ENCODE measurements at regions not wholly inside any gene's neighbourhood (a gene's known extent, or its start where the extent isn't known, plus 50 kb on each side); places are given as distances from the start of the nearest gene placed in this dataset.
A peak's percentile ranks its signal among the peaks of the same experiment; 100 is the strongest.

DNA sequence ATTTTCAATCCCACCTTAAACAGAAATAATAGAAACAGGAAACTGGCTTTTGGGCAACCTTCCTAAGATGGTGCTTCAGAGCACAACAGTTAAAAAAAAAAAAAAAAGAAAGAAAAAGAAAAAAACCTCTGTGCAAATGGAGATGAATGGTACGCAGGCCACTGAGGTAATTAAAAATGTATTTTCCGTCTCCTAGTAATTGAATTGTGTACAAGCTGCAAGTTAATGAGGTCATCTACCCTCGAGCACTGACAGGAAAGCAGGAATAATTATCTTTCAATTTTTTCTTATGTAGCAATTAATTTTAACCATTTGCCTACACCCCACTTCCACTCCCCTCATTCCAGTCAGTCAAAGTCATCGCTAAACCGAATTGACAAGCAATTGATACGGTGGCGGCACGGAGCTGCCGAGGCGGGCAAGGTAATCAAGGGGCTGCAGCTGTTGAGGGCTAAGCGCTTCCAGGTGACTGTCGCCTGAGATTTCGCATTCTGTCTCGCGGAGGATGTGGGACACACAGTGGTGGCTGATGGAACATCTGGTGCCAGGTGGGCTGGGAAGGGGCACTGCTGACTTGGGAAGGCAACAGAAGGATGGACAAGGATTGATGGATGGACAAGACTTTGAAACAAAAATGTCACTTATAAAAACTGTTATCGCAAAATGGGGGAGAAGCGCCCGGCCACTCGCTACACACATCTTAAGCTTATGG is 109.4 kb downstream of the RCN1 start:
- DNase-seq (ENCODE audit: low read depth, low spot score): no peak

DNA sequence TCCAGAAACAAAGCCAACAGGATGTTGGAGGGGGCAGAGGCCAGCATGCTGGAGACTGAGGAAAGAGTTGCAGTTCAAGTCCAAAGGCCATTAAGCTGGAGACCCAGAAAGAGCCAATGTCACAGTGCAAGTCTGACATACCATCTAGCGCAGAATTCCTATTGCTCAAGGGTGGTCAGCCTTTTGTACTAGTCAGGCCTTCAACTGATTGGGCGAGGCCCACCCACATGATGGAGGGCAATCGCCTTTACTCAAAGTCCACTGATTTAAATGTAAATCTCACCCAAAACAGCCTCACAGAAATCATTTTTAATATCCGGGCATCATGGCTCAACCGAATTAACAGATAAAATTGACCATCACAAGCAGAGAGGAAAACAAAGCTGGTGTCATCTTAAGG is 113.9 kb downstream of the RCN1 start:
- no peak for DNase-seq (ENCODE audit: low read depth, low spot score)

DNA sequence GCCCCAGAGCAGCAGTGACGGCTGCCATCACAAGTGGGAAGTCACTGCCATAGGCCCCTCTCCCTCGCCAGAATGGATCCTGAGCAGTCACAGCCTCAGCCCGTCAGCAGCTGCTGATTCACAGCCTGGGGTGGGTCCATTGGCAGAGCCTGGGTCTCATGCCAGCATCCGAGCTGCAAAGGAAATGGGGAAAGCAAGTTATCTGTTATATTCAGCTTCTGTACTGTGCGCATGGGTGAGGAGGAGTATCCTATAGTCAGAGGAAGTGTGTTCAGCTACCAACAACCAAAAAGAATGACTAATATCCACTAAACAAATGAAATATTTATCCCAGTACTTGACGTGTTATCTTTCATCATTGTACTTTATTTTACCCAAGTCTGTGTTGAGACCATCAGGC is 119.7 kb downstream of the RCN1 start:
- no peak for DNase-seq (ENCODE audit: low read depth, low spot score)

DNA sequence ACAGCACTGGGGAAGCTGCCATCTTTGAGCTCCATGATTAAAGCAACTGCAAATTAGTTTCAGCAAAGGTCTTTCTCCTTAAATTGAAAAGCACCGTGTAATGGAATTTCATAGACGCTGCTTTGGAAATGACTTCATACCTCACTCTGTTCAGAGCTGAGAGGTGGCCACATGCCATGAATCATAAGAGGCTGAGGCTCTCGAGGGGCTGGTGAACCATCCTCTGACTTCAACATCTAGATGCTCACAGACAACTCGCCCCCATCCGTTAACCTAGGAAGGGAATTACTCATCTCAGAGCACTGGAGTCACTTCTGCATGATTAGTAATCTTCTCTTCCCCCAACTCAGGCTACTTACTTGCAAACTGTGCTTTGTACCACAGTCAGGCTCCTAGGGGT is 122.3 kb downstream of the RCN1 start:
- no peak for DNase-seq (ENCODE audit: low read depth, low spot score)

DNA sequence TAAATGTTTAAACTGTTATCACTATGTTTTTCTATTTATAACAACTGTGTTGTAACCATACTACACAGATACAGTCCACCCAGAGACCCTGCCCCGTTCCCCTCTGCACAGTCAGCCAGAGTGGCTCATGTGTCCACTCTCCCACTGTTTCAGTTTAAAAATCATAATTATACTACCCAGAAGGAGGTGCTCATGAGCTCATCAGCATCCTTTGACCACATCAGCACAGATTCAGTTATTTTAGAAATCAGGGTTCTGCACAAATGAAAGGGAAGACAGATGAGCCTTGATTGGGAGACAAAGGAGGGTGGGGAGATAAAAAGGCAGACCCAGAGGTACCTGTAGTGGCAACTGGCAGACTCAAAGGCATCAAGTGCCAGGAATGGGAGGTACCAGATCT is 124.3 kb downstream of the RCN1 start:
- DNase-seq (ENCODE audit: low read depth, low spot score): no peak

DNA sequence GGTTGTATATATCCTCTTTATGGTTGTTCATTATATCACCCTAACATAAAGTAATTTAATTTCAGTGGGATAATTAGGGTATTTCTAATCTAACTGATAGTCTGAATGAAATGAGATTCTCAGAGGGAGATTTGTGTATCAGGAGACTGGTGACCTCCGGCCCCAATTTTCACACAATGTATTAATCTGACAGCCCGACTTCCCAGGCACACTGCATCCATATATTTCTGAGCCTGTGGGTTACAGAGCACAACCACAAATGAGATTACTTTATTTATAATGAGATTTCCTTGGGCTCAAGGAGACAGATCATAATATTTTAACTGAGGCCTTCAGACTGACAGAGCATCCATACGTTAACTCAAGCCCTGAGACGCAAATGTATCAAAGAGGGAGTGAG is 125.9 kb downstream of the RCN1 start:
- no peak for DNase-seq (ENCODE audit: low read depth, low spot score)

DNA sequence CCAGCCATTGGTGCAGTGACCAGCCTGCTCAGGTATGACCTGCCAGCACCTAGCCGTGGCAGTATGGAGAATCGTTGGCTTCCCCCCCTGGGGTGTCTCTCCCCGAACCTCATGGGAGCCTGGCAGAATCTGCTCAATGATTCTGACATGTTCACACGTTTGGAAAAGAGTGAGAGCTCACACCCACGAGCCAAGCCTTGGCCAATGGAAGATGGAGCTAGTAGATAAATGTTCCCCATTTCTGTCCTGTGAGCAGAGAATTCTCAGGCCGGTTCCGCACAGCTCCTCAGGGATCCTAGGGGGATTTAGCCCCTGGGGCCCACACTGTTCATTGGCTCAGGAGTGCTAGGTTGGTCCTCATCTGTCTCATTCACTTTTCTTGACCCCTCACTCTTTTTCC is 128.4 kb downstream of the RCN1 start:
- no peak for DNase-seq (ENCODE audit: low read depth, low spot score)

DNA sequence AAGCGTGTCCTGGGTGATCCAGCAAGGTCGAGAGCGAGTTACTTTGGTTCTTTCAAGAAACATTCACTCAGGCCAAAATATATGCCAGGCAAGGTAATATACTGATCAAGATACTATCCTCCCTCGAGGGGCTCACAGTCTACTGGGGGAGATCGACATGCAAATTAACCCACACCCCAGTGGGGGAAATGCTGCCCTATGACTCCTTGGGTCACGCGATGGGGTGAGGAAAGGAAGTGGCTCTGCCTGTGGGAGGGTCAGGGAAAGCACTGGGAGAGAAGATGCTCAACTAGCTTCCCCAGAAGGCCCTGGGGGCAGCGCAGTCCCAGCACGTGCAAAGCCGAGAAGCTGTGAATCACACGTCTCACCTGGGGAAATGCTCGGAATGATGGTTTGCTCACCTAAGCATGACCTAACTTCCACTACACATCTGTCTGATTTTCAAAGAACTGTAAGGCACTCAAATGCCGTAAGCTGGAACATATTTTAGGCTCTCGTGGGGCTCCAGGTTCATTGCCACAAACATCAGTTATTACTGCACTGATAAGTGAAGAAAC is 130.7 kb downstream of the RCN1 start:
- no peak for DNase-seq (ENCODE audit: low read depth, low spot score)

DNA sequence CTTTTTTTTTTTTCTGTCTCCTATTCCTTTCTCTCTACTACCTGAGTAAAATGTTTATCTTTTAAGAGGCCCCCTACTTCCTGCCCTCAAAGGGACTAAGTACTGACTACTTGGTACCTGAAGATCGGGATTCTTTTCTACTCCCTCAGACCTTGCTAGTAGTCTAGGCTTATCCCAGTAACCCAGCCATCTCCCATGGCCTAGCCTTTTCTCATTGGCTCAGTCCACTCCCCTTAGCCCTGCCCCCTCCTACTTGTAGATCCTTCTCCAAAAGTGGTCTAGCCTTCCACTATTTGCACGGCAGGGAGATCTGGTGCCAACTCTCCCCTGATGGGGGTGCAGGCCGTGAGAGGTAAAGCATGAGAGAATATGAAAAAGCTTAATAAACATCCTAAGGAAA is 133.7 kb downstream of the RCN1 start:
- no peak for DNase-seq (ENCODE audit: low read depth, low spot score)

DNA sequence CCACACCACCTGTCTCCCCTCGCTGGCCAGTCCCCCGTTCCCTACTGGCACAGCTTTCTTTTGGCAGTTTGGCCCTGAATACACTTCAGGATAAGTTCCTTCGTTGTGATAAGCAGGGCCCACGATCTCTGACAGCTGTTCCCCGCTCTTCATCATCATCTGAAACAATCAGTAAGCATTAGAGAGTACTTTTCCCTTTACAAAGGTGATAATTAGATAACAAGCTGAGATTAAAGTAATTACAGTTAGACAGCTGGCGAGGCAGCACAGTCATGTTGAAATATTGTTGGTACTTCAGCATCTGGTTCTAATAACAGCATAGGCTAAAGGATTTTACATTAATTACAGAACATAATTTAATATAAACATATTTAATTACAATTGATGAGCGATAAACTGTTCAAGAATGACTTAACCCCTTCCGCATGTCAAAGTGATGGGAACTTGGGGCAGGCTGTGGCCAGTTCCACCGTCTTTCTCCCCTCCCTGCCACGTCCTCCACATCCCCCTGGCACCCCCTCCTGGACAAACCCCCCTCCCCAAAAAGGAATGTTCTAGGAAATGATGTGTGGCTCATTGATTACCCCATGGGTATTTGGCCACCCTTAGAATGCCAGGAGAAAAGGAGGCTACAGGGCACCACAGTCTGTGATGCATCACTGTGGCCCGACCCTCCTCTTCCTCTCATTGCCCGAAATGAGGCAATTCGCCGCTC is 134.9 kb downstream of the RCN1 start:
- no peak for DNase-seq (ENCODE audit: low read depth, low spot score)

DNA sequence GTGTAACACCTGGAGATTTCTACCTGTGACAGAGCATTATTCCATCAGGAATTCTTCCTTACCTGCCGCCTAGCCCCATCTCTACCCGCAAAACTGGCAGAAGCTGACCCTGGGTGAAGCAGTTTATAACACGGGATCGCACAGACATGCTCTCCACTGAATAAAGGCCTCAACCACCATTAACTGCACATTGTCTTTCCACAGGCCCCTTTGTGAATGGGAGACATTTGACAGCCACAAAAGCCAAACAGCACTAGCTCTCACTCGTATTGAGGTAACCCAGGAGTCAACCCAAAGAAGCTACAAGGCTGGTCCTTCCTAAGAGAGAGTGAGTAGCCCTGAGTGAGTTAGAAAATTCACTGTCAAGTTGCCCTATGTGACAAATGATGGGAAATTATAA is 135.6 kb downstream of the RCN1 start:
- DNase-seq (ENCODE audit: low read depth, low spot score): no peak

DNA sequence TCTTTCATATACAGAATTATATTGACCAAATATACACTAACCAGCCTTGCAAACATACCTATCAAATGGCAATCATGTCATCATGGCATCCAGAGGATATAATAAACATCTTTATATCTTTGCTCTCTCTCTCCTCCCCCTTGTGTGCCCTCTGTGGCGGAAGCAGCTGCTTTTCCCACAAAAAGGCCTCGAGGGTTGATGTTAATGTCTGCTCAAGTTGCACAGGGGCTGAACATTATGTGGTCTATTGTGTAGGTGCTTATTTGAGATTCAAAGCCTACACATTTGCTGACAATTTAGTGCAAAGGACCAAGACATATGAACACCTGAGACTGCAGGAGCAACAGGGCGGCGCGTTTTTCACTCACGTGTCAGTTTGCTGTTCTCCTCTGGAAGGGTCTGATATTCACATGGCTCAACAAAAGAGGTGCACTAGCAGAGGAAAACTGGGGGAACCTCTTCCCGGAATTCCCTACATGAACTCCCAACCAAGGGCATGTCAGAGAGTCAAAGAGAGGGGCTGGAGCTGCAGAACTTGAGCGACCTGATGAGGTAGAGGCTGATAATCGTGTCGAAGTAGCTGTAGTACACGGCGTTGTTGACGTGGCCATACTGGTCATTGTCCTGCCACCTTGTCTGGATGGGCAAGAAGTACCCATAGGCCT is 138.8 kb downstream of the RCN1 start:
- no peak for DNase-seq (ENCODE audit: low read depth, low spot score)

DNA sequence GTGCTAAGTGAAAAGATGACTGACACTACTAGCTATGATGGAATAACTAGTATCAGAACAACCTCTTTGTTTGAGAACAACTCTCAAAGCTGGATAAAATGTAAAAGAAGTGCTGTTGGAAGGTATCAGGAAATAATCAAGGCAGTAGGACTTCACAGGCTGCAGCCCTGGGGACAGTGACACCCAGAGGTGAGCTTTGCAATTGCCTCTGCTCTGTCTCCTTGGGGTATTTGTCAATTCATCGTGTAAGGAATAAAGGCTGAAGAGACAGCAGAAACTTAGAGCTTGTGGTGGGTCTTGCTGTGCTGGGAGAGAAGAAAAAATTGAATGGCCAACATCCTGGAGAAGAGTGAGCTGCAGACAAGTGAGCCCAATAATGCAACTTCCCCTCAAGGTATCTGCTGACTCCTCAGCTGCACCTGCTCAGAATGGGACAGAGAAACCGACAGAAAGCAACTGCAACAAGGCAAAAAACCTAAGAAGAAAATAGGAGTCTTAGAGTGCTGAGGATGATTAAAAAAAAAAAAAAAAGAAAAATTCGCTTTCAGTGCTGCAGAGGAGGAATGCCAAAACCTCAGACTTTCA is 141.1 kb downstream of the RCN1 start:
- no peak for DNase-seq (ENCODE audit: low read depth, low spot score)

DNA sequence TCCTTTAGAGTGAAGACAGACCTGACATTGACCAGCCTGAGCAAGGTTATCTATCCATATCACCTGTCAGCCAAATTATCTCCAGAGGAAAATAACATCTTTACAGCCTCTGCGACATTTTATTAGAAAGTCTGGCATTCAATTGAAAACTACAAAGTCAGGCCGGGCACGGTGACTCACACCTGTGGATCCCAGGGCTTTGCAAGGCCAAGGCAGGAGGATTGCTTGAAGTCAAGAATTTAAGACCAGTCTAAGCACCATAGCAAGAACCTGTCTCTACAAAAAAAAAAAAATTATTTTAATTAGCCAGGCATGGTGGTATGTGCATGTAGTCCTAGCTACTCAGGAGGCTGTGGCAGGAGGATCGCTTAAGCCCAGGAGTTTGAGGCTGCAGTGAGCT is 141.6 kb downstream of the RCN1 start:
- no peak for DNase-seq (ENCODE audit: low read depth, low spot score)

DNA sequence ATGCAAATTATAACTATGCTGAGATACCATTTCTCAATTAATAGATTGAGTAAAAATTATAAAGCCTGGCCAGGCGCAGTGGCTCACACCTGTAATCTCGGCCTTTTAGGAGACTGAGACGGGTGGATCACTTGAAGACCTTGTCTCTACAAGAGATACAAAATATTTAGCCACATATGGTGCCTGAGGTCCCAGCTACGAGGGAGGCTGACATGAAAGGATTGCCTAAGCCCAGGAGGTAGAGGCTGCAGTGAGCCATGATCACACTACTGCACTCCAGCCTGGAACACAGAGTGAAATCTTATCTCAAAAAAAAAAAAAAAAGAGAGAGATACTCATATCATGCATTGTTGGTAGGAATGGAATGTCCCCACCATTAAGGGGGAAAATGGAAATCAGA is 142.4 kb downstream of the RCN1 start:
- DNase-seq (ENCODE audit: low read depth, low spot score): no peak

DNA sequence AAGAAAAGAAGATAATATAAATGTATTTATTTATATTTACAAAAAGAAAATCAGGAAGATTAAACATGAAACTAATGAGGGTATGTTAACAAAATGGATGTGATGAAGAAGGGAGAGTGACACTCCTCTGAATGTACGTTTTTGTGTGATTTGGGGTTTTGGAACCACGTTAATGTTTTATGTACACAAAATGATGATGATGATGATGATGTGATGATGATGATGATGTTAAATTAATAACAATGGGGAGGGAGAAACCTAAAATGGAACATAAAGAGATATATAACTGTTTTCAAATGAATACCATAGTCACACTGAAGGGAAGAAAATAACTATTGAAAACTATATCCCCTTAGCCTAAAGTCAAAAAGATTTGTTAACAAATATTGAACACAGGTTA is 143.1 kb downstream of the RCN1 start:
- DNase-seq (ENCODE audit: low read depth, low spot score): no peak

DNA sequence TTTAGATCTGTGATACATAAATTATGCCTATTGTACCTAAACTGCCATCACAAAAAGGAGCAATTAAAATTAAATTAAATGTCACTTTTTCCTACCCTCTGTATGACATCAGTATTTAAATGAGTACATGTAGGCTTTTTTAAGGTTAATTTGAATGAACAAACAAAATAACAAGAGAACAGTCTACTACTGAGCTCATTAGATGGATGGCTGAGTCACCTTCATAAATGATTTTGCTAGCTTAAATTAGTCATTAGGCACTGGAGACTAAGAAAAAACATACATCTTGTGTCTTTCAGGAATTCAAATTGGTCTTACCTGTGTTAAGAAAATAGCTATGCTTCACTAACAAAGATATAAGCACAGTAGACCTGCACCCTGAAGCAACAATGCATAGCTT is 153.6 kb downstream of the RCN1 start:
- no peak for DNase-seq (ENCODE audit: low read depth, low spot score)

DNA sequence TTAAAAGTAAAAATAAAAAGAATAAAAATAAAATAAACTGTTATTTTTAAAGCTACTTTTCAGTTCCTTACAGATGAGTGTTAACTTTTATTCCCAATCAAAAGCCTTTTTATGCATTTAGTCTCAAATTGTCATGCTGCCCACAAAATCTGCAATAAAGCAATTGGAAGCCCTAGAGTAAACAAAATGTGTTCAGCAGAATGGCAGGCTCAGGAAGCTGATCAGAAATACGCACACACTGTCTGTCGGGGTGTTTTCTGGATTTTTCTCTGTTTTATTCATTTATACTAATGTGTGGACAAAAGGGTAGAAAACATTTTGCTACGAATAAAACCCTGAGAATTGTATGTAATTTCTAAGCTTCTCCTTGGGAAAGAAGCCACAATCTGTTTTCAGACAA is 162.8 kb downstream of the RCN1 start:
- DNase-seq (ENCODE audit: low read depth, low spot score): no peak

DNA sequence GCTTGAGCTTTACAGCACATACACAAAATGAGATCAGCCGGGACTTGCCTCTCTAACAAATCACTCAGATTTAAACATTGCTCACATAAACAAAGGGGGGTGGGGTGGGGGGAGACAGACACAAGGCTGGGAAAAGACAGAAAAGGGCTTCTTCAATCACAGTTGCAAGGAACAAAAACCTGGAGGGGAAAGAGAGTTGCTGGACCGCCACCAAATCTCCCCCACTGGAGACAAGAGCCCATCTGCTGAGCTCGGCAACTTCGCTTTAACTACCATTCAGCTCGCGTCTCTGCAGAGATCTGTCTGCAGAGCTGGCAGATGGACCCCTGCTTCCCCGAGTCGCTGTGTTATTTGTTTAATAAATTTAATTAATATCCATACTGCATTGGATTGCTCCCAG is 165.0 kb downstream of the RCN1 start:
- DNase-seq (ENCODE audit: low read depth, low spot score): no peak

DNA sequence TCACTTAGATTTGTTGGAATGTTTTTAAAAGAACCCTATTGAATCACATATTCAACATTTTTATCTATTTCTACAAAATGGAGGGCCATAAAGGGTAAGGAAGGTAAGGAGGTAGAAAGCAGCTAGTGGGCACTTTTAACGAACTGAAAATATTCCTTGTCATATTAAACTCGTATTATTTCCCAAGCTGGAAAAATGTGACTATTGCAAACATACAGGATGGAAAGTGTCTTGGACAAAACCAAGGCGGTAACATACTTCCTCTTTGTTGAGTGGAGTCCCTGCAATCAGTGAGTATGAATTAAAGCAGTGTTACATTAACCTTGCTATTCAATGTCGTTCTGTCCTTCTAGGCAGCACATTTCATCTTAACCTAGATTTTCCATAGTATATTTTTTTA is 165.6 kb downstream of the RCN1 start:
- DNase-seq (ENCODE audit: low read depth, low spot score): no peak

DNA sequence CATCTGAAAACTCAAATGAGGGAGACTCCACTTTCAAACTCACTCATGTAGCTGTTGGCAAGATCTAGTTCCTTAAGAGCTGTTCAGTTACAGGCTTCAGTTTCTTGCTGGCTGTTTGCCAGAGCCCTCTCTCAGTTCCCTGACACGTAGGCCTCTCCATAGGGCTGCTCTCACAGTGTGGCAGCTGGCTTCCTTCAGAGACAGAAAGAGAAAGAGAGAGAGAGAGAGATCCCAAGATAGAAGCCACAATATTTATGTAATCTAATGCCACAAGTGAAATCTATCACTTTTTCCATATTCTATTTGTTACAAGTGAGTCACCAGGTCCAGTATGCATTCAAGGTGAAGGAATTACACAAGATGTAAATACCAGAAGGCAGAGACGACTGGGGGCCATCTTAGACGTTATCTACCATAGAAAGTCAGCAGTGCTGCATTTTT is 168.8 kb downstream of the RCN1 start:
- peak; percentile 56 for DNase-seq (ENCODE audit: low read depth, low spot score)

DNA sequence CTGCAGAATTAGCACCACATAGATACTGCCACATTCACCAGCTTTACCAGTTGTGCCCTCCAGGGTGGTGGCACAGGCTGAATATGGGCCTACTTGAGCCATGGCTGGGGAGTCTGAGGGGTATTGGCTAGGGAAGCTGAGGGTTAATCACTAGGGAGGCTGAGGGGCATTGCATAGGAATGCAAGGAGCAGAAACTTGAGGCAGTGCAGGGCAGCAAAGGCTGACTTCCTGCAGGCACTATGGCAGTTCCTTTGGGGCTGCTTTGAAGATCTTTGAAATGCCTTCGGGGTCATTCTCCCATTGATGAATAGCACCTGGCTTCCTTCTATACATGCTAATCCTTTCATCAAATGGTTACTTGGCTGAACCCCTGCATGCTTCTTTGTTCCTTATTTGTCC is 171.5 kb downstream of the RCN1 start:
- no peak for DNase-seq (ENCODE audit: low read depth, low spot score)
